DMS79 treated with DMSO at 0.1 percent for 48 hours (cell line): ENCODE measurements at regions not wholly inside any gene's neighbourhood (a gene's known extent, or its start where the extent isn't known, plus 50 kb on each side); places are given as distances from the start of the nearest gene placed in this dataset.

Experiments used
- DNase-seq: peaks from one replicate; lab custom pipeline; 2025; lab: John Stamatoyannopoulos, UW

GRCh38 chr10:24128066-24128730, 80.7 kb upstream of the KIAA1217 start:
- DNase-seq = peak; percentile 11

GRCh38 chr10:24132741-24133140, 76.2 kb upstream of the KIAA1217 start:
- DNase-seq = no peak

GRCh38 chr10:24133835-24134234, 75.1 kb upstream of the KIAA1217 start:
- DNase-seq = peak; percentile 47

GRCh38 chr10:24136070-24136469, 72.9 kb upstream of the KIAA1217 start:
- DNase-seq = no peak

GRCh38 chr10:24147321-24147720, 61.6 kb upstream of the KIAA1217 start:
- DNase-seq = no peak

- DNase-seq = no peak
Measured at GRCh38 chr10:24149640-24150039, 59.3 kb upstream of the KIAA1217 start.

GRCh38 chr10:24150853-24151252, 58.1 kb upstream of the KIAA1217 start:
- no peak for DNase-seq

GRCh38 chr10:24152270-24152669, 56.7 kb upstream of the KIAA1217 start:
- DNase-seq = no peak

GRCh38 chr10:24153031-24153430, 55.9 kb upstream of the KIAA1217 start:
- DNase-seq = no peak

GRCh38 chr10:24153537-24153936, 55.4 kb upstream of the KIAA1217 start:
- no peak for DNase-seq

- DNase-seq = no peak
Measured at GRCh38 chr10:24156686-24157085, 52.3 kb upstream of the KIAA1217 start.

- DNase-seq = no peak
Measured at GRCh38 chr10:24157567-24157966, 51.4 kb upstream of the KIAA1217 start.
